ENCODE measurements at regions not wholly inside any gene's neighbourhood (a gene's known extent, or its start where the extent isn't known, plus 50 kb on each side); places are given as distances from the start of the nearest gene placed in this dataset.

DNA sequence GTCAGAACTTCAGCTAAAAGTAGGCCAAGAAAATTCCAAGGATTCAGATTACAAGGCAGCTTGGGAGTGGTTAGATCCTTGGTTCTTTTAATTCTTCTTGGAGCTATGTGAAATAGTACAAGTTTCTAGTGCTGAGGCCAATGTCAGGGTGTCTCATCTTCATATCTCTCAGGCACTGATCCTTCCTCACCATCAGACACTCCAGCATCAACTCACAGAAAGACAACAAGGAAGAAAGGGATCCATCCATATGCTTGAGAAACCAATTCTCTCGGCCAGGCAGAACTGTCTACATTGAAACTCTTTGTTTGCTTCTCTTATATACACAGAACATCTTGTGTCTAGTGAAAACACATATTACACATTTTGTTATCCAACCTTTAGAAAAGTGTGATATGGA is 362.1 kb upstream of the CCNH start:
- TF ChIP-seq, protein P1, sequence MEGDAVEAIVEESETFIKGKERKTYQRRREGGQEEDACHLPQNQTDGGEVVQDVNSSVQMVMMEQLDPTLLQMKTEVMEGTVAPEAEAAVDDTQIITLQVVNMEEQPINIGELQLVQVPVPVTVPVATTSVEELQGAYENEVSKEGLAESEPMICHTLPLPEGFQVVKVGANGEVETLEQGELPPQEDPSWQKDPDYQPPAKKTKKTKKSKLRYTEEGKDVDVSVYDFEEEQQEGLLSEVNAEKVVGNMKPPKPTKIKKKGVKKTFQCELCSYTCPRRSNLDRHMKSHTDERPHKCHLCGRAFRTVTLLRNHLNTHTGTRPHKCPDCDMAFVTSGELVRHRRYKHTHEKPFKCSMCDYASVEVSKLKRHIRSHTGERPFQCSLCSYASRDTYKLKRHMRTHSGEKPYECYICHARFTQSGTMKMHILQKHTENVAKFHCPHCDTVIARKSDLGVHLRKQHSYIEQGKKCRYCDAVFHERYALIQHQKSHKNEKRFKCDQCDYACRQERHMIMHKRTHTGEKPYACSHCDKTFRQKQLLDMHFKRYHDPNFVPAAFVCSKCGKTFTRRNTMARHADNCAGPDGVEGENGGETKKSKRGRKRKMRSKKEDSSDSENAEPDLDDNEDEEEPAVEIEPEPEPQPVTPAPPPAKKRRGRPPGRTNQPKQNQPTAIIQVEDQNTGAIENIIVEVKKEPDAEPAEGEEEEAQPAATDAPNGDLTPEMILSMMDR (IDR thresholded peaks at IDR 0.05; ENCODE audit: low read depth, low read length): no peak
- TF ChIP-seq POLR2A (IDR thresholded peaks at IDR 0.05; ENCODE audit: extremely low read depth, insufficient read length): no peak
- TF ChIP-seq MYC (IDR thresholded peaks at IDR 0.05; ENCODE audit: low read depth, low read length): no peak
